Fibroblast of gingiva (primary cell): ENCODE measurements at regions not wholly inside any gene's neighbourhood (a gene's known extent, or its start where the extent isn't known, plus 50 kb on each side); places are given as distances from the start of the nearest gene placed in this dataset.

Experiments
- DNase-seq: peaks from one replicate; pipeline ENCODE4 v3.0.0-alpha.2; 2011; ENCODE audit warnings: low read depth

- no peak for DNase-seq
Observed at GRCh38 chr3:118557513-118557912, 477.1 kb downstream of the IGSF11 start.

- no peak for DNase-seq
Observed at GRCh38 chr3:118559286-118559685, 475.4 kb downstream of the IGSF11 start.

- DNase-seq: no peak
Observed at GRCh38 chr3:118564800-118565199, 469.8 kb downstream of the IGSF11 start.

GRCh38 chr3:118573912-118574311 is 460.7 kb downstream of the IGSF11 start:
- no peak for DNase-seq

DNA sequence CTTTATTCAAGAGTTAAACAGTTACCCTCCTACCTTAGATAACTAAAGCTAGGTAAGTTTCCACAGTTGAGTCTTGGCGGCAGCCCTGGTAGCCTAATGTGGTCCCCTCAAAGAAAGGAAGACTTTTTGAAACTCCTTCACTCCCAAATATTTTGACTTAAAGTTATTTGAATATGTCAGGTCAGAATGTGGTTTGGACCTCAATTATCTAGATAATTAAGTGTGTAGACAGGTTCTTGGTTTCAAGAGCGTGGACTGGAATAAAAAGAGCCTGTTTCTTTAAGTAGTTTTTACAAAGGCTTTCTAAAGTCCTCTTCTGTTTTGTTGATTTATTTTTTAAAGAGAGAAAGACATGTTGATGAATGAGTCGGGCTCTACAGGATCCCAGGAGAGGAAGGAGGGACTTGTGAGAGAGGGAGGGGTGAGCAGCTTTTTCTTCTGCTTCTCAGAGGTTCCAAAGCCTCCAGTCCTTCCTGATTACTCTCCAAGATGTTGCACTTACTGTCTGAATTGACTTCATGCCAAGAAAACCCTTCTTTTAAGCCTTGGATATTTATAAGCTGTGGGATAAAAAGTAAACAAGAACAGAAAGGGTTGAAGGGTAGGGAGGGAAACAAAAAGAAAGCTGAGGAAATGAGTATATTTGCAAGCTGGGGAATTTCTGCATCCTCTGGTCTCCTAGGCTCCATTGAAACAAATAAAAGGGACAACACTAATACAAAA is 457.4 kb downstream of the IGSF11 start:
- DNase-seq: no peak

DNA sequence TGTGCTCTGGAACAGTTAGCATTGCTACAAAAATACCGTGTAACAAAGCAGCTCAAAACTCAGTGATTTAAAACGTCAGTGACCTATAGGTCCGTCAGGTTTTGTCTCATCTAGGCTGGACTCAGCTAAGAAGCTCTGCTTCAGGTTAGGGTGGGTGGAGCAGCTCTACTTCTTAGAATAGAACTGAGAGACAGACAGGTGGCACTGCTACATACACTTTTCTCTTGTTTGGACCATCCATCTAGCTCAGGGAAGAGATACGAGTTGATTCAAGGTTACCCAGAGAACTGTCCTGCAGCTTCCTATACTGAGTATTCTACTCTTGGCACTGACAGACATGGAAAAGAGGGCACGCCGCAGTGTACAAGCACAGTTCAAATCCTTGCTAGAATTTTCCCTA is 456.1 kb downstream of the IGSF11 start:
- no peak for DNase-seq

- no peak for DNase-seq
Observed at GRCh38 chr3:118587037-118587741, 447.5 kb downstream of the IGSF11 start.

- DNase-seq: no peak
Observed at GRCh38 chr3:118587847-118588246, 446.8 kb downstream of the IGSF11 start.

- DNase-seq: no peak
Observed at GRCh38 chr3:118593277-118593670, 441.4 kb downstream of the IGSF11 start.

DNA sequence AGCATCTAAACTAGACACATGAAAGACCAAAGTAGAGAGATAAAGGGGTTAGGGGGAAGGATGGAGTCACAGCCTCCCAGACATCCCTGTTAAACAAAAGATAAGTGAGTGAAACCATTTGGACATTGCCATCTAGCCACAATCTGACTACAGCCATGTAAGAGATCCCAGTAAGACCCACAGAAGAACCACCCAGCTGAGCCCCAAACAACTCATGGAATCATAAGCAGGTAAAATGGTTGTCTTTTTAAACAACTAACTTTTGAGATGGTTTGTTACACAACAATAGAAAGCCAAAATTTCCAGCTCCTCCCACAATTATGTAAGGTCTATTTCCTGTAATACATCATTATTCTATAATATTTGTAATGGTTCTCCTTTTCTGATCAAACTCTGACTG is 437.5 kb downstream of the IGSF11 start:
- no peak for DNase-seq

DNA sequence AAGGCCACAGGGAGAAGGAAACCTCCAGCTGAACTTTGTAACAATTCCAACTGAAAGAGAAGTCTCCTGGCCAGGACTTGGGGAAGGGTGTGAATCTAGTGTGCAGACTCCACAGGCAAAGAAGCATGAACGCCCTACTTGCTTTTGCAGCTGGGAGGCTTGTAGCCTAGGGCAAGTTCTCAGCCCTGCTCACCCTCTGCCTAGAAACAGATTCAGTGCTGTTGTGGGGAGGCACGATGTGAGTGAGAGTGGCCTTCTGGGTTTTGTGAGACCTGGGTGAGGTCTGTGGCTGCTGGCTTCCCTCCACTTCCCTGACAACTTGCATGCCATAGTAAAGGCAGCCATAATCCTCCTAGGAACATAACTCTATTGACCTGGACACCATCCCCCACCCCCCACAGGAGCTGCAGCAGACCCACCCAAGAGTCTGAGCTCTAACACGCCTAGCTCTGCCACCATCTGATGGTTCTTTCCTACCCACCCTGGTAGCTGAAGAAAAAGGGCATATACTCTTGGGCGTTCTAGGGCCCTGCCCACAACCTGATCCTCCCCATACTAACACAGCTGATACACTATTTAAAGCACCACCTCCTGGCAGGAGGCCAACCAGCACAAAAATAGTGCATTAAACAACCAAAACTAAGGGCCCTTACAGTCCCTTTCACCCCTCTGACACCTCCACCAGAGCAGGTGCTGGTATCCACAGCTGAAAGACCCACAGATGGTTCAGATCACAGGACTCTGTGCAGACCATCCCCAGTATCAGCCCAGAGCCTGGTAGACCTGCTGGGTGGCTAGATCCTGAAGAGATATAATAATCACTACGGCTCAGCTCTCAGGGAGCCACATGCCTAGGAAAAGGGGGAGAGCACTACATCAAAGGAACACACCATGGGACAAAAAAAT is 426.5 kb downstream of the IGSF11 start:
- no peak for DNase-seq

DNA sequence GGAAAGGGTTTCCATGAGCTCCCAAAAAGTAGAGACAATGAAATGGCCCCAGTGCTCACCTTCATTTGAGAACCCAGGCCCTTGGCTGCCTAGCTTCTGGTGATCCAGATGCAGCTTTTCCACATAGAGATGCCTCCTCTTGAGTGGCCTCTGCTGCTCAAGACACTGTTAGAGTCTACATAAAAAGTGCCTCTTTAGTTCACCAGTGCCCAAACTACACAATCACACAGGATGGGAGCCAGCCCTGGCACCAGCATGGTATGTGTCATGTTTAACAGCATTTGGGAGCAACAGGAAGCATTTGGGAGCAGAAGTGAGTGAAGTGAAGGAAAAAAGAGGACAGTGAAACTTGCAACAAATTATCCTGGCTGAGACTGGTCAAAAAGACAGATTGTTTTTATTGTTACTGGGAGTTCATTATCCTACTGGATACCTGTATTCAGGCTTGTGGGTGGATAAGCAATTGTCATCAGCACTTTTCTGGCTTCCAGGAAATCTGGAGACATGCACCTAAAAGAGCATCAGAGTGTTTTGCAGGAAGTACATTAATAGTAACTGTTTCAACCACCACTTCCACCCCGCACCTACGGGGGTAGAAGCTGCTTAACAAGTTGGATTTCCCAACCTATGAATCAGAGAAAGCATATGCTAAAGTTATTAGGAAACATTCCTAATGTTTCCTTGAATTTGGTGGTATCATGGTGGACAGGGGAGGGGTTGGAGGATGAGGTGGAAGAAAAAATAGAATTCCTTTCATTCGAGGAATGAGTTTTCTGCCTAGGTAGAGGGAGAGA is 416.2 kb downstream of the IGSF11 start:
- no peak for DNase-seq

- no peak for DNase-seq
Observed at GRCh38 chr3:118626453-118626852, 408.2 kb downstream of the IGSF11 start.

- peak; percentile 18 for DNase-seq
Observed at GRCh38 chr3:118628704-118629341, 405.8 kb downstream of the IGSF11 start.

GRCh38 chr3:118629821-118630220 is 404.8 kb downstream of the IGSF11 start:
- no peak for DNase-seq

GRCh38 chr3:118635711-118636110 is 398.9 kb downstream of the IGSF11 start:
- no peak for DNase-seq

GRCh38 chr3:118636841-118637240 is 397.8 kb downstream of the IGSF11 start:
- DNase-seq: no peak

- DNase-seq: no peak
Observed at GRCh38 chr3:118637846-118638245, 396.8 kb downstream of the IGSF11 start.

GRCh38 chr3:118641608-118642007 is 393.0 kb downstream of the IGSF11 start:
- DNase-seq: no peak

DNA sequence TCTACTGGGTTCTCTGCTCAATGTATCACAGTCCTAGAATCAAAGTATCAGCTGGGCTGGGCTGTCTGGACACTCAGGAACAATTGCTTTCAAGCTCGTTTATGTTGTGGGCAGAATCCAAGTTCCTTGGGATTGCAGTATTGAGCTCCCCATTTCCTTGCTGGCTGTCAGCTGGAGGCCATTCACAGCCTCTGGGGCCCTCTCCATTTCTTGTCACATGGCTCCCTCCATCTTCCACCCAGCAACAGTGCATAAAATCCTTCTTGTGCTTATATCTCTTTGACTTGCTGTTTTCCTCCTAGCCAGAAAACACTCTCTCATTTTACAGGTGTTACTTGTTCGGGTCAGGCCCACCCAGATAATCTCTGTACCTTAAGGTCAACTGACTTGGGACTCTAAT is 363.5 kb downstream of the IGSF11 start:
- DNase-seq: no peak

GRCh38 chr3:118675305-118675704 is 359.3 kb downstream of the IGSF11 start:
- DNase-seq: no peak
